ENCODE measurements at regions not wholly inside any gene's neighbourhood (a gene's known extent, or its start where the extent isn't known, plus 50 kb on each side); places are given as distances from the start of the nearest gene placed in this dataset.

DNA sequence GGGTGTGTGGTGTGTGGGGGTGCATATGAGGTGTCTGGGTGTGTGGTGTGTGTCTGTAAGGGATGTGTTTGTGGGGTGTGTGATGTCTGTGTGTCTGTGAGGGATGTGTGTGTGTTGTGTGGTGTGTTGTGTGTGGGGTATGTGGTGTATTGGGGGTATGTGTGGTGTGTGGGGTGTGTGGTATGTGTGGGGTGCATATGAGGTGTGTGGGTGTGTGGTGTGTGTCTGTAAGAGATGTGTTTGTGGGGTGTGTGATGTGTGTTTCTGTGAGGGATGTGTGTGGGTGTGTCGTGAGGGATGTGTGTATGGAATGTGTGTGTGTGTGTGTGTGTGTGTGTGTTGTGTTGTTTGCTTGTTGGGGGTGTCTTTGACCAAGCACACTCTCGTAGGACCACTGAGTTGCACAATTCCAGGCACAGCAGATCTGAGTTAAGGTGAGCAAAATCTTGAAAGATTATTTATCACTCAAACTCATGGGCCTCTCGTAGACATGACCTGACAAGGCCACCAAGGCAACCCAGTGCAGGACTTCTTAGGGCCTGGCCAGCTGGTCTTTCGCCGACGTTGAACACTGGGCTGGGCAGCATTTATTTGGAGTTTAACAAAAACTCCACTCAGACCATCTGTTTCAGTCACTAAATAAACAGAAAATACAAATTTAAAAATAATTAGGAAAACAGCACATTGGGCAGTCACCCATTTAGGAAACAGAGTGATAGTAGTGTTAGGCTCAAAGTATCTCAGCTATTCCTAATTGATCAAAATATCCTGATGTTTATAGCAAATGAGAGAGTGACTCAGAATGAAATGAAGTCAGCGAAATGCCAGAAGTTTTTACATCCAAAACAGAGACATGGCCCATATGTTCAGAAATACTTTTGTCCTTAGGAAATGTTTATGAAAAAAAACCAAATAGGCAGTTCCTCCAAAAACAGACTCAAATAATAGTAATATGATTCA is 301.1 kb downstream of the FGF9 start:
- Histone ChIP-seq H3K4me2 (ENCODE audit: insufficient read depth in 1 of 2, low read depth in 2 of 2, low read length in 2 of 2) (no peak overlapping the region), H3K23ac (ENCODE audit: insufficient read length) (no peak overlapping the region), H3K14ac (ENCODE audit: insufficient read length) (no peak overlapping the region), H2BK5ac (ENCODE audit: low read depth, low read length) (no peak overlapping the region), H3K4me3 (ENCODE audit: extremely low read depth in 1 of 4, insufficient read depth in 2 of 4, low read depth in 3 of 4, low read length in 4 of 4) (no peak overlapping the region), H2AK5ac (ENCODE audit: low read depth, low read length) (no peak overlapping the region), H4K20me1 (replicated peaks in 1 of 2; ENCODE audit: control insufficient read depth in 1 of 2, insufficient read depth in 2 of 2, low read length in 2 of 2) (peaks cover 0 to 7% of the 10 kb centered on the region in 2 experiments), H2BK20ac (ENCODE audit: low read length) (no peak overlapping the region), H2AFZ (ENCODE audit: low read length) (no peak overlapping the region), H3K4me1 (replicated peaks in 1 of 4; ENCODE audit: control insufficient read depth in 3 of 4, insufficient read depth in 4 of 4, low read length in 3 of 4) (peaks cover 0 to 3% (median 0%) of the 10 kb centered on the region in 4 experiments; a peak in 1 of 7 replicates), H4K91ac (replicated peaks; ENCODE audit: insufficient read length, low read length) (no peak overlapping the region), H3K23me2 (ENCODE audit: low read depth, low read length) (peaks cover 14% of the 10 kb centered on the region; the same call in 1 of the 2 replicates), H3K18ac (ENCODE audit: extremely low read depth, low read length) (no peak overlapping the region), H3K79me1 (ENCODE audit: low read depth, low read length) (no peaks in the 10 kb centered on the region), H3K56ac (replicated peaks; ENCODE audit: insufficient read length, low read depth, low read length) (peak overlapping the region; percentile 98), H4K8ac (ENCODE audit: extremely low read depth, insufficient read depth, low read length) (no peak overlapping the region), H3K9me3 (ENCODE audit: insufficient read depth in 2 of 2, low read depth in 1 of 2, low read length in 1 of 2) (no peaks in the 10 kb centered on the region), H3K79me2 (ENCODE audit: control insufficient read depth in 1 of 2, insufficient read depth in 2 of 2, low read length in 2 of 2) (no peaks in the 10 kb centered on the region), H3K4ac (replicated peaks; ENCODE audit: insufficient read length, low read depth, low read length) (no peak overlapping the region), H4K5ac (ENCODE audit: insufficient read length, low read depth, low read length) (no peak overlapping the region), H3K27ac (ENCODE audit: low read depth, low read length) (no peak overlapping the region), H3K27me3 (replicated peaks in 1 of 4; ENCODE audit: control insufficient read depth in 3 of 4, extremely low read depth in 1 of 4, insufficient read depth in 3 of 4, low read length in 3 of 4) (no peaks in the 10 kb centered on the region), H3K9ac (replicated peaks in 1 of 4; ENCODE audit: extremely low read depth in 1 of 4, low read depth in 3 of 4, low read length in 3 of 4) (no peak overlapping the region), H2BK120ac (replicated peaks; ENCODE audit: low read depth, low read length) (no peak overlapping the region), H3K36me3 (ENCODE audit: control insufficient read depth in 2 of 4, insufficient read depth in 4 of 4, low read length in 3 of 4) (no peaks in the 10 kb centered on the region), H2BK12ac (ENCODE audit: low read depth, low read length) (no peak overlapping the region; the same call in 1 of the 2 replicates), H2BK15ac (ENCODE audit: low read length) (peak overlapping the region; percentile 40; the same call in 1 of the 2 replicates)
- WGBS, 2 experiments (ENCODE audit: extremely low coverage in 1 of 2, insufficient coverage in 1 of 2, insufficient read length in 1 of 2, insufficient replicate concordance in 2 of 2, low coverage in 1 of 2, low lambda C conversion rate in 2 of 2, missing lambda C conversion rate in 1 of 2) = 92% methylated on average over 7 of the region's 7 CpGs; no CpG with 5 or more reads in 1 of the 2 experiments
- ChIA-PET POLR2A (ENCODE audit: partially characterized antibody) (interaction anchor here (0.7 kb wide), 2 partner anchors 88 to 730 kb away, joined by 3 read pairs; no protein-coding TSS in a partner anchor), CTCF (ENCODE audit: partially characterized antibody) (interaction anchor here (0.6 kb wide), 1 partner anchor 552 kb away, joined by 3 read pairs; no protein-coding TSS in a partner anchor)
- no peak for DNase-seq (ENCODE audit: low read depth in 1 of 2, low spot score in 2 of 2)
- no peak for FAIRE-seq
- TF ChIP-seq EP300 (IDR thresholded peaks at IDR 0.05; ENCODE audit: borderline replicate concordance in 1 of 2, low read depth in 2 of 2, low read length in 2 of 2) (no peak), SIN3A (conservative IDR thresholded peaks at IDR 0.05 in 1 of 2, IDR thresholded peaks at IDR 0.05 in 1 of 2; ENCODE audit: low read depth in 1 of 2, low read length in 2 of 2) (no peak), KDM4A (IDR thresholded peaks at IDR 0.05; ENCODE audit: low read depth, low read length, severe bottlenecking) (no peak), JUND (IDR thresholded peaks at IDR 0.05; ENCODE audit: low read length) (no peak), TAF7 (optimal IDR thresholded peaks at IDR 0.05; ENCODE audit: borderline replicate concordance, low read depth, low read length) (no peak)
